CD4-positive, alpha-beta T cell treated with Interleukin-6 at 100 ng/mL for 8 hours (primary cell): ENCODE measurements at regions not wholly inside any gene's neighbourhood (a gene's known extent, or its start where the extent isn't known, plus 50 kb on each side); places are given as distances from the start of the nearest gene placed in this dataset.

ENCODE experiments used
- DNase-seq: peaks from one replicate; pipeline ENCODE4 v3.0.0-alpha.2; 2020; ENCODE audit warnings: mixed read lengths, low spot score

- DNase-seq = no peak
Measured at GRCh38 chr5:143761663-143762062, 50.3 kb upstream of the HMHB1 start.

GRCh38 chr5:143760755-143761154 lies 51.2 kb upstream of the HMHB1 start:
- DNase-seq = no peak

GRCh38 chr5:143760131-143760505 lies 51.8 kb upstream of the HMHB1 start:
- no peak for DNase-seq

- DNase-seq = no peak
Measured at GRCh38 chr5:143759396-143760130, 52.4 kb upstream of the HMHB1 start.

GRCh38 chr5:143758750-143759149 lies 53.2 kb upstream of the HMHB1 start:
- no peak for DNase-seq

GRCh38 chr5:143758015-143758414 lies 53.9 kb upstream of the HMHB1 start:
- no peak for DNase-seq

GRCh38 chr5:143757116-143757515 lies 54.8 kb upstream of the HMHB1 start:
- no peak for DNase-seq

GRCh38 chr5:143755966-143756365 lies 56.0 kb upstream of the HMHB1 start:
- no peak for DNase-seq

GRCh38 chr5:143752165-143752850 lies 59.7 kb upstream of the HMHB1 start:
- DNase-seq = no peak

- no peak for DNase-seq
Measured at GRCh38 chr5:143751342-143751741, 60.6 kb upstream of the HMHB1 start.

- no peak for DNase-seq
Measured at GRCh38 chr5:143749581-143750205, 62.3 kb upstream of the HMHB1 start.

- no peak for DNase-seq
Measured at GRCh38 chr5:143748516-143748915, 63.4 kb upstream of the HMHB1 start.

GRCh38 chr5:143742951-143743350 lies 69.0 kb upstream of the HMHB1 start:
- no peak for DNase-seq

- no peak for DNase-seq
Measured at GRCh38 chr5:143741421-143741820, 70.5 kb upstream of the HMHB1 start.

- no peak for DNase-seq
Measured at GRCh38 chr5:143740956-143741355, 71.0 kb upstream of the HMHB1 start.

GRCh38 chr5:143739746-143740145 lies 72.2 kb upstream of the HMHB1 start:
- no peak for DNase-seq

GRCh38 chr5:143738417-143739401 lies 73.3 kb upstream of the HMHB1 start:
- no peak for DNase-seq

- no peak for DNase-seq
Measured at GRCh38 chr5:143737062-143737461, 74.9 kb upstream of the HMHB1 start.

GRCh38 chr5:143734456-143734780 lies 77.5 kb upstream of the HMHB1 start:
- DNase-seq = no peak

GRCh38 chr5:143733665-143734455 lies 78.1 kb upstream of the HMHB1 start:
- DNase-seq = no peak

GRCh38 chr5:143732402-143732801 lies 79.6 kb upstream of the HMHB1 start:
- DNase-seq = no peak
